Loucy (cell line): ENCODE measurements at regions not wholly inside any gene's neighbourhood (a gene's known extent, or its start where the extent isn't known, plus 50 kb on each side); places are given as distances from the start of the nearest gene placed in this dataset.

ENCODE experiments used
- CTCF ChIP-seq: fragments of 200-600 bp; sonication (generic); conservative IDR thresholded peaks from 2 replicates; pipeline ENCODE4 v1.5.1; 2014; ENCODE audit warnings: mild to moderate bottlenecking, antibody characterized with exemption, low read length
- EZH2phosphoT487 ChIP-seq: fragments of 200-600 bp; IDR thresholded peaks from 2 replicates; pipeline ENCODE4 v1.6.1; 2018; ENCODE audit warnings: antibody characterized with exemption, mild to moderate bottlenecking, moderate library complexity, borderline replicate concordance

DNA sequence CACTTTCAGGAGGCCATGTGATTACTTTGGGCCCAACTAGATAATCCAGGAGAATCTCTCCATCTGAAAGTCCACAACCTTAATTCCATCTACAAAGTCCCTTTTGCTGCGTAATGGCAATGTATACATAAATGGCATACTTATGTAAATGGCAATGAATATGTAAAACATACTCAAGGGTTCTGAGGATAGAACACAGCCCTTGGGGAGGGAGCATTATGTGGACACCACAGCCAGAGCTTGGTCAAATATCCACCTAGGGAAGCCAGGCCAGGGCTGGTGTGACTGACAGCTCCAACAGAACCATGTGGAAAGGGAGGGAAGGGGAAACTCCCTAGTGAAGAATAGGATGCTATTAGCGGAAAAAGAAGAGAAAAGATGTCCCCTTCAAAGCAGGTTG, 496.2 kb downstream of the COG6 start:
- TF ChIP-seq CTCF (no peak), EZH2phosphoT487 (no peak)
